ENCODE measurements at regions not wholly inside any gene's neighbourhood (a gene's known extent, or its start where the extent isn't known, plus 50 kb on each side); places are given as distances from the start of the nearest gene placed in this dataset.

DNA sequence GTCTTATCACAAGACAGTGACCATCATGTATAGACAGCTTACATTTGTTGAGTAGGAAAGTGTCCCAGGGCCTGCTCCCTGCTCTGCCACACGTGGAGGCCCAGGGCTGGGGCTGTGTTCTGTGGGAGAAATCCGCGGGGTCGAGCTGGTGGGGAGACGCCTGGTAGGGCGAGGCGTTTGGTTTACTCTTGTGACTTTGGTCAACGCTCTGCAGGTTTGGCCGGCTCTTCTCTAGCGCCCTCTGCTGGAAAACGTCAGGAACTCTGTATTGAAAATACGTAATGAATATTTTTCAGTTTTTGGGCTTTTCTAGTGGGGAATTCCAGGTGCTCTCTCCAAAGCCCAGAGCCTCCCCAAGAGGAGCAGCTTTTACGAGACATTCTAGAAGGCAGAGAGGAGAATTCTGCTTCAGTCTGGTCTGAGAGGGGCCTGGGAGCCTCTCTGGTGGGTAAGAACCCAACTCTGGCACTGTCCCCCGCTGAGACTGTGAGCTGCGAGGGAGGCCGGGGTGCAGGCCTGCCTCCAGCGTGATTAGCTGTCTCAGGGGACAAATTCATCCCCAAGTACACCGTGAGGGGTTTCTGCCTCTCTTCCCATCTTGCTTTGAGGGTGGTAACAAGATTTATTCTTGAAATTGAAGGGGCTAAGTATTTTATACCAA is 112.6 kb upstream of the RALGAPA2 start:
- no peak for DNase-seq (ENCODE audit: low read depth)

DNA sequence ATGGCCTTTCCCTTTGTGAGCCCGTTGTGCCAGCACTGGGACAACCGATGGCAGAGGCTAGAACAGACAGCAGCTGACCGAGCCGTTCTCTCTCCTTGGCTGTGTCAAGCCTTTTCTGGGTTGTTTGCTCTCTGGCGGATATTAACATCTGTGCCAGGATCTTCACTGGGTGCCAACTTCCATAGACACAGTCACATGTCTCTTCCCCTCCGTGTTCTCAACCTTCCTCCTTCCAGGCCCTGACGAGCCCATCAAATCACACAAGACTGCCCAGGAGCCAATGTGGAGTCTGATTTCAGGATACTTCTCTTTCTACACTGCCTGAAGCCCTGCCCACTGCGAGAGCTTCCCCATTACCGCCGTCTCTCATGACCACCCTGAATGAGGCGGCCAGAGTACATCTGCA is 111.0 kb upstream of the RALGAPA2 start:
- DNase-seq (ENCODE audit: low read depth), result no peak

DNA sequence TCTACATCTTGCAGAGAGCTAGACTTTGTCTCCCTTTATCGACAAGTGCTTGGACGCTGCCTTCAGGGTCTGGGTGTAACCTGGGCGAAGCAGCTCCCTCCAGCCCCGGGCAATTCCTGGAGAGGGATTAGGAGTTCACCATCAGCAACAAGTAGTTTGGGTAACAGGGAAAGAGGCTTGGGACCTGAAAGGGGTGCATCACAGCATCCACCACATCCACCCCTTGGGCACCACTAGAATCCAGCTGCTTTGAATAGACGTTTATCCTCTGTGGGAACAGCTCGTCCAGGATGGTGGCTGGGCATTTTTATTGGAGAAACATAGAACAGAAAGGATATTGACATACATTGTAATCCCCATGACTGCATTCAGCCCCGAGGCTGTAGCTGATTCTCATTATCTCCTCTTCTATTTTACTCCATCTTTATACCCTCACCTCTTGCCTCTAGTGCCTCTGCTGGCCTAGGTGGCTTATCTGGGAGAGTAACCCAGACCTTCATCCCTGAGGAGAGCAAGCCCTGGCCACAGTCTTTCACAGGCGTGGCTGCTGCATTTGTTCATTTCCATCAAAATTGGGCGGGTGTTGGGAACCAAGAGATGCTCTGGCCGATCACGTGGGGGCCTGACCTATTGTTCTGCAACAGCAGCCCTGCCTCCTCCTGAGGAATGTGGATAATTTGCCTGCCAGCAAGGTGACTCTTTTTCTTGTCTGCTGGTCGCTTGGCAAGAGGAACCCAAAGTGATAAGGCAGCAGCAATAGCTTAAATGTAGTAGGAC is 109.2 kb upstream of the RALGAPA2 start:
- no peak for DNase-seq (ENCODE audit: low read depth)

DNA sequence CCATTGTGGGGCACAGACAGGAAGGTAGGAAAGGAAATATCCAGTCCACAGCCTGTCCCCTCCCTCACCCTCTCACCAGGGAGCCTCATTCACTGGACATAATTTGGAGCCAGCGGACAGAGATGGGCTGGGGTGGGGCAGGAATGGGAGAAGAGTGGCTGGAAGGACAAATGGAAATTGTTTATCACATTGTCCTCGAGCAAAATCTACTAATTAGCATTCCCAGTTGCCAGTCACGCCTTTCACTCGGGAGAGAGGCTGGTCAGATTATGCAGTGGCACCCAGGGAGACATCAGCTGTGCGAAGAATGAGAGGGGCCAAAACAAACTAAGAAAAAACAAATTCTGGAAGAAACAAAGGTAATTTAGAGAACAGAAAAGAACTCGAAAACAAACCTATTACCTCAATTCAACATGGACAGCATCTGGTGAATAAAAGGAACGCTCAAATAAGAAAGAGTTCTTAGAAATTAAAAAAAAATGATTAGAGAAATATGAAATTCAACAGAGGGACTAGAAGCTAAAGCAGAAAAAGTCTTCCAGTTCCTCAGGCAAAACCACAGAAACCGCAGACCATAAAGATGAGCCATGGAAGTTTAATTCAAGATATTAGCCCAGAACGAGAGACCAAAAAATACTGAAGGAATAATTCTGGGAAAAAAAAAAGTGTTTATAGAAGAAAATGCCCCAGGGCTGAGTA is 108.5 kb upstream of the RALGAPA2 start:
- DNase-seq (ENCODE audit: low read depth), result no peak

DNA sequence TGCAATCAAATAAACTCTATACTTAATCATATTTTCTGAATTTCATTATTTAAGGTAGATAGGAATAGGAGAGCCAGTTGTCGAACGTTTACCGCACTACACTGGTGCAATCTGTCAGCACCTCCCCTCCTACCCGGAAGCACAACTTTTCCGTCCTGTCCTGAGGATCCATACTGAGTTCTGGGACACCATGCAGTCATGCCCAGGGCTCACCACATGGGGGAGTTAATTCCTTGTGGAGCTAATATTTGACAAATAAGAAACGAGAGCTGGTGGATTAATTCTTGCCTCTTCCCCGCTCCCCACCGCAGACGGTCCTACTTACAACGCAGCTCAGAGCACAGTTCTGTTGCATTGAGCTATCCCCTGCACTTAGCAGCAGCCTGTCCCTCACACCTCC is 107.7 kb upstream of the RALGAPA2 start:
- DNase-seq (ENCODE audit: low read depth), result no peak

DNA sequence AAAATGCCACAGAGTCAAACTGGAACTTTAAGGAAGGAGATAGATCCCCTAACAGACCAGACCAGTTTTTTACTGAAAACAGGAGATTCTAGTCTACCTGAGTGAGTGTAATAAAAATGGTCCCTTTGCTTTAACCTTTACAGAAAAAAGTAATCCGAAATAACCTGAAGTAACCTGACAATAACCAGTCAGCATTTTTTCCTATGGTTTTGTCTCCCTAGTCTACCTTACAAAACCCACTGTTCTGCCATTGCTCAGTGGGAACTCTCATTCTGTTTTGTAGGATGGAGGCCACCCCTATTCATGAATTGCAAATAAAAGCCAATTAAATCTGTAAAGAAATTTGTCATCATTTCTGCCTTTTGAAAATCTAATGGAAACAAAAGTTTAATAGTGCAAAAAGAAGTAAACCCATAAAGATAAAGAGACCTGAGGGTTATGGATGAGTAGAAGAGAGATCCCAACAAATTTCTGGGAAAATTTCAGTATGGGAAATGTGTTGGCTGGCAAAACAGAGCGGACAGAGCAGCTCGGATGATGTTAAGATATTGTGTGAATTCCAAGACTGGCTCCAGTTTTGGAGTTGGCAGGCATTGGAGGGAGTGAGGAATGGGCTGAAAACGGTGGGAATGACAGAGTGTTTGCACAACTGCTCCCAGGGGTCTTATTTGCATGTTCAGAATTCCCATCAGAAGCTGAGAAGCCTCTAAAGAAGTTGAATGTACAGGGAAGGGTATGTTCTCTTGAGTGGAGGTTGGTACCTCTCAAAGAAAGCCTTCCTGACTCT is 104.7 kb upstream of the RALGAPA2 start:
- DNase-seq (ENCODE audit: low read depth), result no peak

DNA sequence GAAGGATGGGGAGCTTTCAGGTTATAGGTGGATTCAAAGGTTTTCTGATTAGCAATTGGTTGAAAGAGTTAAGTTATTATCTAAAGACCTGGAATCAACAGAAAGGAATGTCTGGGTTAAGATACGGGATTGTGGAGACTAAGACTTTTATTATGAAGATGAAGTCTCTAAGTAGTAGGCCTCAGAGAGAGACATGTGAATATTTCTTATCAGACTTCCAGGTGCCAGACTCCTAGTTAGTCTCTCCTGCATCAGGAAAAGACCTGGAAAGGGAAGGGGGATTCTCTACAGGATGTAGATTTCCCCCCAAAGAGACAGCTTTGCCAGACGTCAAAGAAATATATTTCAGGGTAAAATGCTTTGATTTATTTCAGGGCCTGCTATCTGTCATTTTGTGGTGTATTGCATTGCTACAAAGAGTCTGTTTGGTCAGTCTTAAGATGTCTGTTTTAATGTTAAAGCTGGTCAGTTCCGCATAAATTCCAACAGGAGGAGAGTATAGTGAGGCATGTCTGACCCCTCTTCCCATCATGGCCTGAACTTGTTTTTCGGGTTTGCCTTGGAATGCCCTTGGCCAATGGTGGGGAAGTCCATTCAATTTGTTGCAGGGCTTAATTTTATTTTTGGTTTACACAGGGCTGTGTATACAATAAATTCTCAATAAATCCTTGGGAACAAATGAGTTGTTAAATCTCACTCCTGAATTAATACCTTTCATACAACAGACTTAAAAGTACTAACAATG is 103.4 kb upstream of the RALGAPA2 start:
- no peak for DNase-seq (ENCODE audit: low read depth)

DNA sequence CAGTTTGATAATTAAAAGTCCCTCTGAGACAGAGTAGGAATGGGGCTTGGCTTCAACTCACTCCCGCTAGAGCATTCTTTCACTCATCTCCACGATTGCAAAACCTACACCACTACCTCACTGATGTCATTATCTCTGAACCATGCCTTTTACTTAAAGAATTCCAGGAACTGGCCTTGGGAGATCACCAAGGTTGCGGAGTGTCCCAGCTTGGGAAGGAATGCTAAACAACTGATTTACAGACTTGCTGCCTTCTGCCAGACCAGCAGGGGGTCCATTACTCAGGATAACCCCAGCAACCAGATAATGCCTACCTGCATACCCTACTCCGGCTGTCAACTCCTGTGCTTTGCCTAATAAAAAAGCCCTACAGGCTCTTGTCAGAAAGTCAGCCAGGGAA is 102.2 kb upstream of the RALGAPA2 start:
- no peak for DNase-seq (ENCODE audit: low read depth)

DNA sequence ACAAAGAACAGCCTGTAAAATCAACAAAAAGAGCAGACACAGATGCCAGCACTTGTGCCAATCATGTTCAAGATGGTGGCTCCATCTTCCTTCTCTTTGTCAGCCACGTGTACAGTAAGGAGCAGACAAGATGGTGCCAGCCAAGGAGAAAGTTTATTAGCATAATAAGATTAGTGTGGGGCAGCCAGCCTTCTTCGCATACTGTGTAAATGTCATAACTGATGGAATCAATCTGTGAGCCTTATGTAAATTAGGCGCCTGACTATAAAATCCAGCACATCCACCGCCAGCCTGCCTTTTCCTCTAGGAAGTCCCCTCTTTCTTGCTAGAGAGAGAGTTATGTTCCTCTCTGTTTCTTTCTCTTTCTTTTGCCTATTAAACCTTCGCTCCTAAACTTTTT is 99.7 kb upstream of the RALGAPA2 start:
- no peak for DNase-seq (ENCODE audit: low read depth)

DNA sequence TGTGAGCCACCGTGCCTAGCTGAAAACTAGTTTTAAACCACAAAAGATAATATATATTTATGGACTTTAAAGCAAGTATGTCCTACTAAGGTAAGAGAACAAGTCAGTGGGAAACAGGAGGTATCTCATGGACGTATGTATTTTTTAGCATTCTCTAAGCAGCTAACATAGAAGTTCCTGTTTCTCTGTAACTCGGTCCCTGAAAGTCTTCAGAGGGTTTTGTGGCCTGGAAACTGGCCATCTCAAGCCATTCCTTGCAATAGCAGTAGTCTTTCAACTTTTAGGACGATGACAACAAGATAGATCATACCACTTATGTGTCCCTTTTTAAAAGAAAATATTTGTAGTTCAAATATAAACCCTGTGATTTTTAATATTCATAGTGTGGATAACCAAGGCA is 95.6 kb upstream of the RALGAPA2 start:
- no peak for DNase-seq (ENCODE audit: low read depth)

DNA sequence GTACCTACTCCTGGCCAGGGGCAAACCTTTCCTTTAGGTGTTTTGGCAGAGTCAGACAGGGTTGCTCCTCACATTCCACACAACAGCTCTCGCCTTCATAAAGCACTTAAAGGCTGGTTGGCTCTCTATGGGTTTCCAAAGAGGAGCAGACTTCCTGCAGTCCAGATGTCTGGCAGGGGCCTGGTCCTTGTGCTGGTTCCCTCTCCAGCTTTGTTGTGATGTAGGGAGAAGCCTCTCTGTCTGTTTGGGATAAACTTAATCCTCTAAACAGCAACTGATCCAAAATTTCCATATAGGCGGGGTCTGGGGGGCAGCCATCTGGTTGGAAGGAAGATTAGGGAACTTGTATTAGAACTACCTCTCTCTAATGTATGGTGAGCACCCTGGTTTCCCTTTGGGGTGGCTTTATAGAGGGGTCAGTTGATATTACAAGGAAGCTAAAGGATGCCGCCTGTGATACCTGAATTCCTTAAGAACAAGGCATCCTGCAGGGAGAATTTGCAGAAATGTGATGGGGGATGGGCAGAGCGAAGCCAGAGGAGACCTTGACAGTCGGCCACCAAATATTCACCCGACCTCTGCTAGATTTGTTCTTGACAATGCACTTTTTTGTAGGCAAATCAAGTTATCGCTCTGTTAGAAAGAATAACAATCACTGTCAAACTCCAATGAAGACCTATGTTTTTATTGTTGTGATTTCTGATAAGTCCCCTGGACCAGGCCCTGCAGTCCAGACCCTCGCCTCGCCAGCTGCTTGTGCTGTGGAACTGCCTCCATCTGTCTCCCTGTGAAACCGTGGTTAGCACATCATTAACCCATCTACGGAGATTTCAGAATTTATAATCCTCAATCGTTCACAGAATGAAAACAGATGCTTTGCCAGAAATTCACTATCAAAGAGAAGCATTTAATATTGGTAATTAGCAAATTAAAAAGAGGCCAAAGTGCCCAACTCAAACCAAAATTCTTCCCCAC is 94.0 kb upstream of the RALGAPA2 start:
- no peak for DNase-seq (ENCODE audit: low read depth)

DNA sequence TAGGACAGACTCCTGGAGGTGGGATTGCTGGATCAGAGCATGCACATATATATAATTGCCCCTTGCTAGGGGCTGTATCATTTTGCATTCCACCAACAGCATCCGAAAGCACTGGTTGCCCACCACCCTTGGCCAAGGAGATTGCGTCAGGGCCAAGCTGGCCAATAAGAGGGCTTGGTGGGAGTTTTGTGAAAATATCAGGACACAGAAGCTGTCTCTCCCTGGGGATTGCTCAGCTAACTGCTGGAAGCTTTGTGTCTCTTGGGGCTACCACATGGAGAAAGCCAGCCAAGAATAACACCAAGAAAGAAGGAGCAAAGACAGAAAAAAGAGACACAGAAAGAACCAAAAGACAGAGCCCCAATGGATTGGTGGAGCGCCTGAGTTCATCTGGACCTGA is 90.6 kb upstream of the RALGAPA2 start:
- no peak for DNase-seq (ENCODE audit: low read depth)

DNA sequence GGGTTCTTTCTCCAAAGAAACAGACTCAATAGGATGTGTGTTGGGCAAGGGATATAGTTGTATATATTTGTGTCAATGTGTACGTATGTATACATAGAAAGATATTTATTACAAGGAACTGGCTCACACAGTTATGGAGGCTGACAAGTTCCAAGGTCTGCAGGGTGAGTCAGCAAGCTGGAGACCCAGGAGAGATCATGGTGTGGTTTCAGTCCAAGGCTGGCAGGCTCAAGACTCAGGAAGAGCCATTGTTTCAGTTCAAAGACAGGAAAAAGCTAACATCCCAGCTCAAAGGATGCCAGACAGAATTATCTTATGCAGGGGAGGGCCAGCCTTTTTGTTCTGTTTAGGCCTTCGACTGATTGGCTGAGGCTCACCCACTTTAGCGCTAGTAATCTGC is 89.9 kb upstream of the RALGAPA2 start:
- no peak for DNase-seq (ENCODE audit: low read depth)

DNA sequence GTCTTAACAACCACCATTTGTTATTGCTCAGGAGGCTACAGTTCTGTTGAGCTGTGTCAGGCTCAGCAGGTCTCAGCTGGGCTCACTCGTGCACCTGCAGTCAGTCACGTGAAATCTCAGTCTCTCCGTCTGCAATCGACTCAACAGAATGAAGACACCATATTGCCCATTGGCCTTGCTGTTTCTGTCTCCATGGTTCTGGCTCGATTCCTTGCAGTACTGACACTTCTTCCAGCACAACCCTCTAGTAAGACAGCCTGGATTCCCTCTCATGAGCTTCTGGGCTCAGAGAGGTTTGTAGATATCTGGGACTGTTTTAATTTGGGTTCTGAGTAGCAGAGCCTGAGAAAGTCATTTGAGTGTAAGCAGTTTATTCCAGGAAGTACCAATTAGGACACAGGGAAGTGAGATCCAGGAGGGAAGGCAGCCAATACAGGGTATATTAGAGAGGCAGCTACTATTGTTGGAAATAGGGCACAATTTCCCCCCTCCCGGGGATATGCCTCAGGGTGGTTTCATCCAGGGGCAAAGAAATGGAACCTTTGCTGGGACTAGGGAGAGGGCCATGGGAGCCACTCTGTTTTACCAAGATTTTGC is 87.4 kb upstream of the RALGAPA2 start:
- DNase-seq (ENCODE audit: low read depth), result no peak

DNA sequence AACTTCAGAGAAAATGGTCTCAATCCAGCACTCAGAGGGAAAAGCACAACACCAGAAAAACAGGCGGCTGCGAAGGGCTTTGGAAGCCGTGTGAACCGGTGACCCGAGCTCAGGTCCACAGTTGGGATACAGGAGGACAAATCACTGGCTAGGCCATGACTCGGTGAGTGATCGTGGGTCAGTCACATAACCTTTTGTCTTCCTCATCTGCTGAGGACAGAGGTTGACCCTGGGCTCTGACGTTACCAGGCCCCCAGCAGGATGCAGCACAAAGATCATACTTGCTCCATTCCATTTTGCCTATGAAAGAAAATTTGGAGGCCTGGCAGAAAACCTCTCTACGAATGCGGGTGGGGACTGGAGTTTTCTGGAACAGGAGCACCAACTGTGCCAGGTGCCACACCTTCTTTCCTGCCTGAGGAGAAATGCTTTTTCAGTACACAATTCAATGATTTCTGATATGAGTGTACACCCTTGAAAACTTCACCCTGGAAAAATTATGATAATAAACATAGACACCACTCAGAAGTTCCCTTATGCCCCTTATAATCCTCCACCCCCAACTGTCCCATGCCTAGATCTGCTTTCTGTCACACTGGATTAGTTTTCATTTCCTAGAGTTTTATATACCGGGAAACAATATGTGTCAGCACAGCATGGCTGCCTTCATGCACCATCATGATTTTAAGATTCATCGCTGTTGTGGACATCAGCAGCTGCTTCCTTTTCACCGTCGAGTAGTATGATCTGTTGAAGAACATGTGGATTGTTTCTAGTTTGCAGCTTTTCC is 85.3 kb upstream of the RALGAPA2 start:
- no peak for DNase-seq (ENCODE audit: low read depth)

DNA sequence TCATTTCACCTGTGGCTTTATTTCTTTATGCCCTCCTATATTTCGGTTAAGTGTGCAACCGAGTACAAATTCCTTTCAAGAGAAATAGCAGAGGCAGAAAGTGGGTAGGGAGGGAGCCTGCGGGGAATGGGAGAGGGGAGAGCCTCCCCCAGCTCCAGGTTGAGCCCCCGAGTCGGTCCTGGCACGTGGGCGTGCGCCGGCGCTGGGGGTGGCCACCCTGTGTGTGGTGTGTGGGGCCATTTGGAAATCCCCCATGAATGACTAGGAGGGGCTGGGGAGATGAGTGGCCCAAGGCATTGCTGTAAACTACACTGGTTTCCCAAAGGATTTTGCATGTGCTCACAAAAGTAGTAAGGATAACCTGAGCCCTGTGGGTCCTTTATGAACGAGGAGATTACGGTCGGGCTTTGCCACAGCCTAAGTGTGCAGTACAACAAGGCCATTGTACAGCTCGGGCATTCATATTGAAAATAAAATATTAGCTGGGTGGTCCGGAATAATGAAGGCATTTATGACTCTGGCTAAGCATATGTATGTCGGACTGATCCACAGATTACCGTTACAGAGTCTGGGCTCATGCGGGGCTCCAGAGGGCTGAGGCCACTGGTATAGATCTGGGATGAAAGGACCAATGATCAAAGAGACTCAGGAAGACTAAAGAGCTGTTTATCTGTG is 84.5 kb upstream of the RALGAPA2 start:
- no peak for DNase-seq (ENCODE audit: low read depth)

DNA sequence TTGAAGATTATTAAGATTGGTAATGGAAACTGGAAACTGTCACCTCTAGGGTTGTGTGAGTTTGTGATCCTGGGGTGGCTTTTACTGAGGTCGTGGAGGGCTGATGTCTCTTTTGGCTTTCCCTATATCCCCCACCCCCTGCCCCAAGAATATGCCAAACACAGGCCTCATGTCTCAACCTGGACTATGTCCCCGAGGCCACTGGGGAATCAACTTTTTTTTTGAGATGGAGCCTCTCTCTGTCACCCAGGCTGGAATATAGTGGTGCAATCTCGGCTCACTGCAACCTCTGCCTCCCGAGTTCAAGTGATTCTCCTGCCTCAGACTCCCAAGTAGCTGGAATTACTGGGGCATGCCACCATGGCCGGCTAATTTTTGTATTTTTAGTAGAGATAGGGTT is 83.3 kb upstream of the RALGAPA2 start:
- DNase-seq (ENCODE audit: low read depth), result no peak

DNA sequence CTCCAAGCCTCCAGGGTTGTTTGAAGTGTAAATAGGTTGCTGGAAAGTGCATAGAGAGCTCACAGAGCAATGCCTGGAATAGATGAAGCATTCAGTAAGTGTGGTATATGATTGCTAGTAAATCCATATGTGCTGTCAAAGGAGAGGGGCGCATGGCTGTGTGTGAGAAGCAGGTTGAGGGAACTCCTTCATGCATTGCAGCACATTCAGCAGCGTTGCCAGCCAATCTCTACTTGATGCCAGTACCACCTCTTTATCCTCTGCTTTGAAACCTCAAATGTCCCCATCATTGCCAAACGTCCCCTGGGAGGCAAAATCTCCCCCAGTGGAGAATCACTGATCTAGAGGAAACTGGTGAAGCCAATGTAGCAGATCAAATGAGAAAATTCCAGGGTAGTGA is 82.7 kb upstream of the RALGAPA2 start:
- DNase-seq (ENCODE audit: low read depth), result no peak

DNA sequence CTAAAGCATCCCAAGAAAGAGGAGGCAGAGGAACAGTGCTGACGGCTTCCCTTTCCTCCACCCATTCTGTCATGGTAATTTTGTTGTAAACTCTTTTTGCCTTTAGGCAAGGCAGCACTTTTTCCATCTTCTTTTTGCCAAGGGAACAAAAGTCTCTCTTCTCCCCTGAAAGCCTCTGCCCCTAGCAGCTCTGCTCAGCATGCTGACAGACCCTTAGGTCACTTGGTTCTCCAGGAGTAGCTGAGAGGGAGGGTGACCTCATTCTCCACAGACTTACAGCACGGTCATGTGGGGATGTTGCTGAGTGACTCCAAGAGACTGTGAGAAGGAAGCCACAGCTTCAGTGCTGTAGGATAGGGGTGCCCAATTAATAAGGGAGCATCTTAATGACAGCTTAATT is 81.1 kb upstream of the RALGAPA2 start:
- DNase-seq (ENCODE audit: low read depth), result no peak

Measured in fibroblast of gingiva (primary cell).